Left lung (tissue), 4 donors: ENCODE measurements at regions not wholly inside any gene's neighbourhood (a gene's known extent, or its start where the extent isn't known, plus 50 kb on each side); places are given as distances from the start of the nearest gene placed in this dataset.

Experiments used
- ATAC-seq: fragments of 200-7000 bp; cut with Tn5 transposase; one replicate; pipeline ENCODE4 v1.9.1; 2020; ENCODE audit warnings: moderate library complexity
- DNase-seq, 4 donors: peaks; one replicate each; pipeline ENCODE4 v3.0.0-alpha.2; 2013 to 2020
- H3K27ac ChIP-seq, 2 donors: fragments of 200-600 bp; sonication (generic) in 1 of 2; one replicate each; pipeline versions ENCODE4 v1.5.0 to v1.8.0; 2020 to 2021
- H3K27me3 ChIP-seq, 2 donors: fragments of 200-600 bp; sonication (generic) in 1 of 2; one replicate each; pipeline versions ENCODE4 v1.5.0 to v1.8.0; 2020 to 2021
- H3K36me3 ChIP-seq, 2 donors: fragments of 200-600 bp; sonication (generic) in 1 of 2; one replicate each; pipeline versions ENCODE4 v1.5.0 to v1.8.0; 2020 to 2021
- H3K4me1 ChIP-seq, 2 donors: fragments of 200-600 bp; one replicate each; pipeline ENCODE4 v1.8.0; 2021
- H3K4me3 ChIP-seq, 2 donors: fragments of 200-600 bp; sonication (generic) in 1 of 2; one replicate each; pipeline versions ENCODE4 v1.5.0 to v1.8.0; 2020 to 2021; ENCODE audit warnings: mild to moderate bottlenecking in 1 of 2
- H3K9me3 ChIP-seq, 2 donors: fragments of 200-600 bp; sonication (generic) in 1 of 2; one replicate each; pipeline versions ENCODE4 v1.5.0 to v1.8.0; 2020 to 2021
- intact Hi-C, 2 donors: fragments of 100-400 bp; cut with DNase I; formaldehyde crosslinking; loops; one replicate each; pipeline versions ENCODE4 v1.11.2 to v1.14.2; 2022
- TF ChIP-seq, protein P1 (sequence below), 2 donors: fragments of 200-600 bp; sonication (generic) in 1 of 2; IDR thresholded peaks; one replicate each; pipeline versions ENCODE4 v1.5.0 to v1.8.0; 2021; ENCODE audit warnings: antibody characterized with exemption in 2 of 2
- donor health status: DM: no; HTN: yes; CAD: no.
- donor health status: DM: no; HTN: no; CAD: no.

DNA sequence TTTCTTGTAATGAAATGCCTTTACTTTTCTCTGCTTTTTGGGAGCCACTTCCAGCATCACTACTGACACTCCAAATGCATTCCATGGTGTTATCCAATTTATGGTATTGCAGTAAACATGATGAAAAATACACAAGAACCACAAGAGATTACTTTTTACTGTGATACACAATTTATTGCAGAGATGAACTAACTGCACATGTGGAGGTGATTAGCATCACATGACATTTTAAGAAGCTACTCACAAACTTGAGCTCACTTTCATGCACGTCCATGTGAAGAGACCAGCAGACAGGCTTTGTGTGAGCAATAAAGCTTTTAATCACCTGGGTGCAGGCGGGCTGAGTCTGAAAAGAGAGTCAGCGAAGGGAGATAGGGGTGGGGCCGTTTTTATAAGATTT lies 780.5 kb upstream of the GOT2 start:
- Histone ChIP-seq H3K4me3 (no peak overlapping the region), H3K9me3 (peaks cover 0 to 16% of the 10 kb centered on the region in 2 donors), H3K27me3 (no peaks in the 10 kb centered on the region), H3K36me3 (no peaks in the 10 kb centered on the region), H3K27ac (no peak overlapping the region), H3K4me1 (no peaks in the 10 kb centered on the region)
- TF ChIP-seq, protein P1, sequence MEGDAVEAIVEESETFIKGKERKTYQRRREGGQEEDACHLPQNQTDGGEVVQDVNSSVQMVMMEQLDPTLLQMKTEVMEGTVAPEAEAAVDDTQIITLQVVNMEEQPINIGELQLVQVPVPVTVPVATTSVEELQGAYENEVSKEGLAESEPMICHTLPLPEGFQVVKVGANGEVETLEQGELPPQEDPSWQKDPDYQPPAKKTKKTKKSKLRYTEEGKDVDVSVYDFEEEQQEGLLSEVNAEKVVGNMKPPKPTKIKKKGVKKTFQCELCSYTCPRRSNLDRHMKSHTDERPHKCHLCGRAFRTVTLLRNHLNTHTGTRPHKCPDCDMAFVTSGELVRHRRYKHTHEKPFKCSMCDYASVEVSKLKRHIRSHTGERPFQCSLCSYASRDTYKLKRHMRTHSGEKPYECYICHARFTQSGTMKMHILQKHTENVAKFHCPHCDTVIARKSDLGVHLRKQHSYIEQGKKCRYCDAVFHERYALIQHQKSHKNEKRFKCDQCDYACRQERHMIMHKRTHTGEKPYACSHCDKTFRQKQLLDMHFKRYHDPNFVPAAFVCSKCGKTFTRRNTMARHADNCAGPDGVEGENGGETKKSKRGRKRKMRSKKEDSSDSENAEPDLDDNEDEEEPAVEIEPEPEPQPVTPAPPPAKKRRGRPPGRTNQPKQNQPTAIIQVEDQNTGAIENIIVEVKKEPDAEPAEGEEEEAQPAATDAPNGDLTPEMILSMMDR (IDR thresholded peaks at IDR 0.05), result no peak
- DNase-seq (no peak), ATAC-seq (no peak)
- intact Hi-C loops, result no loop called here

DNA sequence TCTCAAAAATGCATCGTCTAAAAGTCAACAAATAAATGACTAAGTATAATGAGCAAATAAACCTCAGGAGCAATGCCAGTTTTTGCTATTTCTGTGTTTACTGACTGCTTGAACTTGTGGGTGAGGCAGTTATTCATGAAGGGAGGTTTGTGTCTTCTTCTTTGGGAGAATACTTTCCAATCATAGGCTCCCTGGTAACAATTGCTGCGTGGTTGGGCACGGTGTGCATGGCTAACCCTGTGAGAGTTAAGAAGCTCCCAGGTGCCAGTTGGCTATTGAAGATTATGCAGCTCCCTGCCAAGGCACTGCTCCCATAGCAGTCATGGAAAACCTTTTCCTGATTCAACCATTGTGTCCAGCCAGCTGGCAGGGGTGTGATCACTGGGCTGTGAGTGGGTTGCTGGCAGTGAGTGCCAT lies 775.9 kb upstream of the GOT2 start:
- Histone ChIP-seq H3K4me1 (no peaks in the 10 kb centered on the region), H3K9me3 (peaks cover 0 to 16% of the 10 kb centered on the region in 2 donors), H3K36me3 (no peaks in the 10 kb centered on the region), H3K27me3 (no peaks in the 10 kb centered on the region), H3K4me3 (no peak overlapping the region), H3K27ac (no peak overlapping the region)
- intact Hi-C loops, result no loop called here
- DNase-seq (no peak), ATAC-seq (no peak)
- TF ChIP-seq, protein P1 (IDR thresholded peaks at IDR 0.05), result no peak

DNA sequence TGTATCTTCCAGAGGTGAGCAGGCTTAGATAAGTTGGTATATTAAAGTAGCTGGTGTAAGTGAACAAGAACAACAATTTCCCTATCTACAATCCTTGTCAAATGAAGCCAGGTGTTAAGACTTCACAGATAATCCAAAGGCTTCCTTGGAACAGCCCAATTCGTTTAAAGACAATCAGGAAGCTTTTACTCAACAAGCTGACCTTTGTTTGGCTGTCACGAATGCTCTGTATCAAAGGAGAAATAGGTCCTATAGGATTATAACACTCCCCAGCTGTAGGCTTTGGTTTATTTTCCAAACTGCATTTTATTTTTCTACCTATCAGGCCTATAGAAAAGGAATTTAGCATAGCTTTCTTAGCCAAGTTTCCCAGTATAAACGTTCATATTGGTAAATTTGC lies 766.5 kb upstream of the GOT2 start:
- Histone ChIP-seq H3K36me3 (no peaks in the 10 kb centered on the region), H3K4me3 (no peak overlapping the region), H3K27ac (no peak overlapping the region), H3K27me3 (no peaks in the 10 kb centered on the region), H3K9me3 (no peaks in the 10 kb centered on the region), H3K4me1 (no peaks in the 10 kb centered on the region)
- no peak for DNase-seq
- ATAC-seq, result no peak
- intact Hi-C loops, result no loop called here
- TF ChIP-seq, protein P1 (IDR thresholded peaks at IDR 0.05), result no peak

DNA sequence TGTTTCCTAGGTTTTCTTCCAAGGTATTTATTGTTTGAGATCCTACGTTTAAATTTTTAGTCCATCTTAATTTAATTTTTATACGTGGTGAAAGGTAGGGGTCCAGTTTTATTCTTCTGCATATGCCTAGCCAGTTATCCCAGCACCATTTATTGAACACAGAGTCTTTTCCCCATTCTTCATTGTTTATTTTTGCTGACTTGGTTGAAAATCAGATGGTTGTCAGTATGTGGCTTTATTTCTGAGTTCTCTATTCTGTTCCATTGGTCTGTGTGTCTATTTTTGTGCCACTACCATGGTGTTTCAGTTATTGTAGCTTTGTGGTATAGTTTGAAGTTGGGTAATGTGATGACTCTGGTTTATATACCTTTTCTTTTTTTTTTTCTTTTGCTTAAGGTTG lies 753.0 kb upstream of the GOT2 start:
- H3K36me3 ChIP-seq, result no peaks in the 10 kb centered on the region
- peaks cover 0 to 9% of the 10 kb centered on the region in 2 donors for H3K9me3 ChIP-seq
- H3K27ac ChIP-seq, result no peak overlapping the region
- H3K4me3 ChIP-seq, result no peak overlapping the region
- TF ChIP-seq, protein P1 (IDR thresholded peaks at IDR 0.05), result no peak
- no peak for DNase-seq
- no peaks in the 10 kb centered on the region for H3K4me1 ChIP-seq
- H3K27me3 ChIP-seq, result no peaks in the 10 kb centered on the region
- intact Hi-C loops, result no loop called here
- no peak for ATAC-seq

DNA sequence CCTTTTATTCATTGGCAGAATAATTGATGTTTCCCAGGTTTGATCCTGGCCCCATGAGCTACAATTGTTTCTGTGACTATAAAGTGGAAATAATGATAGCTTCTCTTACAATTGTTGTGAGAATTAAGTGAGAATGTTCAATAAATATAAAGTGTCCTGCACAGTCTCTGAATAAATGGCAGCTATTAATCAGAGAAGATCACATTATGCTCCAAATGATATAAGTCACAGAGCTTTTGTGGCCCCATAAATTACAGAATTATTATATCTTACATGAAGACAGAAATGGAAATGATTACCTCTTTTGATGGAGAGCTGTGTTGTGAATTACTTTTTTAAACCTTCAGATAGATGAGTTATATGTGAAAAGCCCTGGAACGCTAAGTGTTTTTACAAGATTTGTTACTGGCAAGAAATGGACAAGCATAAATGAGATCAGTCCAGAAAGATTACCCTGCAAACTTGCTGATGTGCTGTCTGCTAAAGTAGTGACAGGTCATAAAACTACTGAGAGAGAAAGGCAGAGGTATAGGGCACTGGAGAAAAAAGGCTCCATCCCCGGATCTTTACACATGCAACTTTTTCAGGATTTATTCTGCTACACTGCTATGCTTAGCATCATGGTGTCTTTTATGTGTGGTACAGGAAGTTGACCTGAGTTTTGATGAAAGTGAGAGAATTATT lies 750.9 kb upstream of the GOT2 start:
- H3K4me3 ChIP-seq, result no peak overlapping the region
- H3K36me3 ChIP-seq, result no peaks in the 10 kb centered on the region
- no peak for ATAC-seq
- DNase-seq, result no peak
- H3K27me3 ChIP-seq, result no peaks in the 10 kb centered on the region
- no peak overlapping the region for H3K27ac ChIP-seq
- no peaks in the 10 kb centered on the region for H3K4me1 ChIP-seq
- intact Hi-C loops, result no loop called here
- TF ChIP-seq, protein P1 (IDR thresholded peaks at IDR 0.05), result no peak
- H3K9me3 ChIP-seq, result peaks cover 0 to 8% of the 10 kb centered on the region in 2 donors
